GM19463 (cell line): ENCODE measurements at regions not wholly inside any gene's neighbourhood (a gene's known extent, or its start where the extent isn't known, plus 50 kb on each side); places are given as distances from the start of the nearest gene placed in this dataset.

Experiments
- ATAC-seq: cut with Tn5 transposase; IDR thresholded peaks from one replicate; pipeline ENCODE4 v1.9.1; 2021; ENCODE audit warnings: mild to moderate bottlenecking, moderate library complexity; ENCODE audit not compliant: unreplicated experiment

GRCh38 chr1:96992871-96993270 is 271.3 kb downstream of the PTBP2 start:
- no peak for ATAC-seq

- ATAC-seq, result no peak
Observed at GRCh38 chr1:96995351-96995750, 273.8 kb downstream of the PTBP2 start.

GRCh38 chr1:96996001-96996400 is 274.4 kb downstream of the PTBP2 start:
- ATAC-seq, result no peak

- no peak for ATAC-seq
Observed at GRCh38 chr1:96997717-96998116, 276.1 kb downstream of the PTBP2 start.

- ATAC-seq, result no peak
Observed at GRCh38 chr1:96998466-96998865, 276.9 kb downstream of the PTBP2 start.

GRCh38 chr1:96999191-96999590 is 277.6 kb downstream of the PTBP2 start:
- no peak for ATAC-seq

- ATAC-seq, result no peak
Observed at GRCh38 chr1:97004054-97004453, 282.5 kb downstream of the PTBP2 start.

- ATAC-seq, result no peak
Observed at GRCh38 chr1:97004743-97005142, 283.2 kb downstream of the PTBP2 start.

- ATAC-seq, result no peak
Observed at GRCh38 chr1:97006044-97006661, 284.6 kb downstream of the PTBP2 start.

GRCh38 chr1:97007840-97008604 is 286.4 kb downstream of the PTBP2 start:
- no peak for ATAC-seq

GRCh38 chr1:97010566-97011264 is 289.1 kb downstream of the PTBP2 start:
- ATAC-seq, result no peak

- no peak for ATAC-seq
Observed at GRCh38 chr1:97013136-97013535, 291.6 kb downstream of the PTBP2 start.

- no peak for ATAC-seq
Observed at GRCh38 chr1:97013941-97014340, 292.4 kb downstream of the PTBP2 start.

GRCh38 chr1:97014426-97014825 is 292.8 kb downstream of the PTBP2 start:
- no peak for ATAC-seq

- no peak for ATAC-seq
Observed at GRCh38 chr1:97017895-97018294, 296.3 kb downstream of the PTBP2 start.
